Activated naive CD4-positive, alpha-beta T cell treated with anti-CD3 and anti-CD28 coated beads, Interleukin-2, amount 10 ng/mL, durations not matched to agents 7 days and 5 days (primary cell): ENCODE measurements at regions not wholly inside any gene's neighbourhood (a gene's known extent, or its start where the extent isn't known, plus 50 kb on each side); places are given as distances from the start of the nearest gene placed in this dataset.

ENCODE experiments used
- CTCF ChIA-PET: fragments of 350-600 bp; sonication (Branson Sonifier 250); formaldehyde crosslinking; loops from one replicate; lab custom pipeline; 2021; ENCODE audit warnings: antibody characterized with exemption; lab: Charles Lee
- DNase-seq: peaks from one replicate; pipeline ENCODE4 v3.0.0-alpha.2; 2020
- H3K27ac Mint-ChIP-seq: one replicate; pipeline ENCODE4 v1.8.0; 2021; ENCODE audit warnings: mild to moderate bottlenecking, moderate library complexity, mixed read lengths
- H3K27me3 Mint-ChIP-seq: one replicate; pipeline ENCODE4 v1.8.0; 2021; ENCODE audit warnings: mild to moderate bottlenecking, mixed read lengths
- H3K36me3 Mint-ChIP-seq: one replicate; pipeline ENCODE4 v1.8.0; 2021; ENCODE audit warnings: mixed read lengths
- H3K4me1 Mint-ChIP-seq: one replicate; pipeline ENCODE4 v1.8.0; 2021; ENCODE audit warnings: mixed read lengths
- H3K4me3 Mint-ChIP-seq: one replicate; pipeline ENCODE4 v1.8.0; 2021; ENCODE audit warnings: mild to moderate bottlenecking, moderate library complexity, mixed read lengths
- H3K9me3 Mint-ChIP-seq: one replicate; pipeline ENCODE4 v1.8.0; 2021; ENCODE audit warnings: mixed read lengths

- Mint-ChIP-seq H3K4me1 (no peaks in the 10 kb centered on the region), H3K9me3 (no peaks in the 10 kb centered on the region), H3K27me3 (no peaks in the 10 kb centered on the region), H3K27ac (no peak overlapping the region), H3K4me3 (no peak overlapping the region), H3K36me3 (no peaks in the 10 kb centered on the region)
- CTCF ChIA-PET: no interaction called here
- DNase-seq: no peak
Observed at GRCh38 chr2:48912110-48912509, 156.6 kb upstream of the LHCGR start.

- H3K4me1 Mint-ChIP-seq: no peaks in the 10 kb centered on the region
- H3K27me3 Mint-ChIP-seq: no peaks in the 10 kb centered on the region
- CTCF ChIA-PET: no interaction called here
- no peak for DNase-seq
- H3K9me3 Mint-ChIP-seq: no peaks in the 10 kb centered on the region
- no peak overlapping the region for H3K4me3 Mint-ChIP-seq
- H3K36me3 Mint-ChIP-seq: no peaks in the 10 kb centered on the region
- no peak overlapping the region for H3K27ac Mint-ChIP-seq
Observed at GRCh38 chr2:48910961-48911360, 155.4 kb upstream of the LHCGR start.

GRCh38 chr2:48906633-48907032 is 151.1 kb upstream of the LHCGR start:
- Mint-ChIP-seq H3K4me3 (no peak overlapping the region), H3K9me3 (no peaks in the 10 kb centered on the region), H3K27me3 (no peaks in the 10 kb centered on the region), H3K27ac (no peak overlapping the region), H3K36me3 (no peaks in the 10 kb centered on the region), H3K4me1 (no peaks in the 10 kb centered on the region)
- CTCF ChIA-PET: no interaction called here
- no peak for DNase-seq

GRCh38 chr2:48905696-48906095 is 150.2 kb upstream of the LHCGR start:
- H3K9me3 Mint-ChIP-seq: no peaks in the 10 kb centered on the region
- H3K27me3 Mint-ChIP-seq: no peaks in the 10 kb centered on the region
- H3K36me3 Mint-ChIP-seq: no peaks in the 10 kb centered on the region
- CTCF ChIA-PET: no interaction called here
- H3K27ac Mint-ChIP-seq: no peak overlapping the region
- DNase-seq: no peak
- H3K4me1 Mint-ChIP-seq: no peaks in the 10 kb centered on the region
- H3K4me3 Mint-ChIP-seq: no peak overlapping the region

GRCh38 chr2:48902521-48902920 is 147.0 kb upstream of the LHCGR start:
- no peaks in the 10 kb centered on the region for H3K9me3 Mint-ChIP-seq
- CTCF ChIA-PET: no interaction called here
- H3K27ac Mint-ChIP-seq: no peak overlapping the region
- H3K36me3 Mint-ChIP-seq: no peaks in the 10 kb centered on the region
- H3K4me1 Mint-ChIP-seq: no peaks in the 10 kb centered on the region
- no peak for DNase-seq
- H3K4me3 Mint-ChIP-seq: no peak overlapping the region
- H3K27me3 Mint-ChIP-seq: no peaks in the 10 kb centered on the region

GRCh38 chr2:48901416-48901815 is 145.9 kb upstream of the LHCGR start:
- no peaks in the 10 kb centered on the region for H3K36me3 Mint-ChIP-seq
- DNase-seq: no peak
- H3K4me3 Mint-ChIP-seq: no peak overlapping the region
- CTCF ChIA-PET: no interaction called here
- H3K9me3 Mint-ChIP-seq: no peaks in the 10 kb centered on the region
- H3K27me3 Mint-ChIP-seq: no peaks in the 10 kb centered on the region
- no peak overlapping the region for H3K27ac Mint-ChIP-seq
- no peaks in the 10 kb centered on the region for H3K4me1 Mint-ChIP-seq

- Mint-ChIP-seq H3K27me3 (no peaks in the 10 kb centered on the region), H3K4me1 (no peaks in the 10 kb centered on the region), H3K36me3 (no peaks in the 10 kb centered on the region), H3K27ac (no peak overlapping the region), H3K9me3 (no peaks in the 10 kb centered on the region), H3K4me3 (no peak overlapping the region)
- CTCF ChIA-PET: no interaction called here
- DNase-seq: no peak
Observed at GRCh38 chr2:48901015-48901343, 145.5 kb upstream of the LHCGR start.

GRCh38 chr2:48900321-48901014 is 144.9 kb upstream of the LHCGR start:
- H3K9me3 Mint-ChIP-seq: no peaks in the 10 kb centered on the region
- no peaks in the 10 kb centered on the region for H3K36me3 Mint-ChIP-seq
- no peaks in the 10 kb centered on the region for H3K27me3 Mint-ChIP-seq
- CTCF ChIA-PET: no interaction called here
- no peaks in the 10 kb centered on the region for H3K4me1 Mint-ChIP-seq
- no peak for DNase-seq
- H3K27ac Mint-ChIP-seq: no peak overlapping the region
- no peak overlapping the region for H3K4me3 Mint-ChIP-seq

- H3K4me3 Mint-ChIP-seq: no peak overlapping the region
- H3K4me1 Mint-ChIP-seq: no peaks in the 10 kb centered on the region
- H3K27me3 Mint-ChIP-seq: no peaks in the 10 kb centered on the region
- no peaks in the 10 kb centered on the region for H3K9me3 Mint-ChIP-seq
- CTCF ChIA-PET: no interaction called here
- no peak overlapping the region for H3K27ac Mint-ChIP-seq
- H3K36me3 Mint-ChIP-seq: no peaks in the 10 kb centered on the region
- DNase-seq: no peak
Observed at GRCh38 chr2:48896870-48897269, 141.3 kb upstream of the LHCGR start.

- DNase-seq: no peak
Observed at GRCh38 chr2:48890454-48891131, 135.1 kb upstream of the LHCGR start.

GRCh38 chr2:48888066-48888465 is 132.5 kb upstream of the LHCGR start:
- no peak overlapping the region for H3K27ac Mint-ChIP-seq
- no peaks in the 10 kb centered on the region for H3K27me3 Mint-ChIP-seq
- H3K4me1 Mint-ChIP-seq: no peaks in the 10 kb centered on the region
- H3K36me3 Mint-ChIP-seq: no peaks in the 10 kb centered on the region
- no peaks in the 10 kb centered on the region for H3K9me3 Mint-ChIP-seq
- DNase-seq: no peak
- CTCF ChIA-PET: no interaction called here
- no peak overlapping the region for H3K4me3 Mint-ChIP-seq

More at GRCh38 chr2:48890454-48891131, 135.1 kb upstream of the LHCGR start:
- no peak overlapping the region for H3K4me3 Mint-ChIP-seq
- no peaks in the 10 kb centered on the region for H3K27me3 Mint-ChIP-seq
- H3K36me3 Mint-ChIP-seq: no peaks in the 10 kb centered on the region
- H3K9me3 Mint-ChIP-seq: no peaks in the 10 kb centered on the region
- CTCF ChIA-PET: no interaction called here
- no peaks in the 10 kb centered on the region for H3K4me1 Mint-ChIP-seq
- no peak overlapping the region for H3K27ac Mint-ChIP-seq

GRCh38 chr2:48886919-48887318 is 131.4 kb upstream of the LHCGR start:
- Mint-ChIP-seq H3K36me3 (no peaks in the 10 kb centered on the region), H3K27me3 (no peaks in the 10 kb centered on the region), H3K4me3 (no peak overlapping the region), H3K4me1 (no peaks in the 10 kb centered on the region), H3K27ac (no peak overlapping the region), H3K9me3 (no peaks in the 10 kb centered on the region)
- no peak for DNase-seq
- CTCF ChIA-PET: no interaction called here

- H3K27ac Mint-ChIP-seq: no peak overlapping the region
- no peak for DNase-seq
- no peaks in the 10 kb centered on the region for H3K4me1 Mint-ChIP-seq
- no peak overlapping the region for H3K4me3 Mint-ChIP-seq
- CTCF ChIA-PET: no interaction called here
- H3K9me3 Mint-ChIP-seq: no peaks in the 10 kb centered on the region
- H3K27me3 Mint-ChIP-seq: no peaks in the 10 kb centered on the region
- H3K36me3 Mint-ChIP-seq: no peaks in the 10 kb centered on the region
Observed at GRCh38 chr2:48885841-48886240, 130.3 kb upstream of the LHCGR start.

GRCh38 chr2:48883661-48884060 is 128.1 kb upstream of the LHCGR start:
- Mint-ChIP-seq H3K27ac (no peak overlapping the region), H3K36me3 (no peaks in the 10 kb centered on the region), H3K27me3 (no peaks in the 10 kb centered on the region), H3K9me3 (no peaks in the 10 kb centered on the region), H3K4me3 (no peak overlapping the region), H3K4me1 (no peaks in the 10 kb centered on the region)
- no peak for DNase-seq
- CTCF ChIA-PET: no interaction called here

GRCh38 chr2:48874282-48874681 is 118.8 kb upstream of the LHCGR start:
- CTCF ChIA-PET: no interaction called here
- Mint-ChIP-seq H3K4me1 (no peaks in the 10 kb centered on the region), H3K27ac (no peak overlapping the region), H3K27me3 (no peaks in the 10 kb centered on the region), H3K36me3 (no peaks in the 10 kb centered on the region), H3K4me3 (no peak overlapping the region), H3K9me3 (no peaks in the 10 kb centered on the region)
- DNase-seq: no peak
